GM19025 (cell line): ENCODE measurements at regions not wholly inside any gene's neighbourhood (a gene's known extent, or its start where the extent isn't known, plus 50 kb on each side); places are given as distances from the start of the nearest gene placed in this dataset.
"Not testable (repeated sequence)": the region's sequence is repeated elsewhere in the genome, so short reads cannot be mapped to it uniquely, and the experiment has no call there.

ENCODE experiments used
- ATAC-seq: cut with Tn5 transposase; IDR thresholded peaks from one replicate; pipeline ENCODE4 v1.9.1; 2021; ENCODE audit warnings: mild to moderate bottlenecking, low read depth, moderate library complexity; ENCODE audit not compliant: unreplicated experiment

DNA sequence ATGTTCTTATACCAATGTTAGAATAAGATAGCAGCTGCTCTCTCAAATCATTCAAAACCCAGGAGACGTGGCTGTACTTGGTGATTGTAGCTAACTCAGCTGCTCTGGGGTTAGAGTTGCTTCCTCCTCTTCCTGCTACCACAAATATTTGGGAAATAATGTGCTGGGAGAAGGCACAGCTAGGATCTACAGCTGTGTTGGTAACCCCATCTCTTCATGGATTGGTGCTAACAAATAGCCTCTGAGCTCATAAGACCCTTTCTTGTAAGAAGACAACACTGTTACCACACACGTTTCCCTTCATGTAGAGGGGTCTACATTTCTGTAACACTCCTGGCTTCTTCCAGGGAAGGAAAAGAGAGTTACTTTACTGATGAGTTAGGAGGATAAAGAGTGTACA, 911.0 kb upstream of the CITED2 start:
- no peak for ATAC-seq

DNA sequence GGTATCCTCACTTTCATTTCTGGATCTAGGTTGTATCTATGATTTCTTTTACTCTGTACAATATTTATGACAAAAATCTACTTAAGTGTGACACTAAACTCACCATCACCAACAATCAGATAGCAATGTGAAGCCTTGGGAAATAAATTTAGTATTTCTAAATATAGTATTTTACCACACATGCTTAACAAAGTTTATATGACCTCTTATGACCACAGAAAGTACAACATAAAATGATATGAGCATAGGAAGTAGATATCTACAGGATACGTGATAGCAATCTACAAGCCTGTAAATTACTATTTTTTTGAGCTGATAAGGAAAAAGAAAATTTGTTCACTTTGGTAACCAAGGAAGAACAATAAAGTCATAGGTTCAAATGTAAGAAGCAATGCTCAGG, 910.4 kb upstream of the CITED2 start:
- no peak for ATAC-seq

DNA sequence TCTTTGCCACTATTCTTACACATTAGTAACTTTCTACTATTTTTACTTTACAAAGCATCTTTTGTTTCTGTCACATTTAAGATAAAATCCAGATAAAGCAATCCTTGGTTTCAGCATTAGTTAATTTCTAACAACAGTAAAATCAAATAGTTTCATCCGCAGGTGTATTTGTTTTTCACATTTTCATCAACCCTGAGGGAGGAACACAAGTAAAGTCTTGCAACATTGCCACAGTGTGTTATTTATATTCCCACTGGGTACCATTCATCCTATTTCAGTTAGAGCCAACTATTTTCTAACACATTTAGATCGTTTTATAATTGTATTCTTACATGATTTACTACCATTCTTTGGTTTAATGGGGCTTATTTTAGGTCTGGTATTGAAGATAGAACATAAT, 908.7 kb upstream of the CITED2 start:
- no peak for ATAC-seq

DNA sequence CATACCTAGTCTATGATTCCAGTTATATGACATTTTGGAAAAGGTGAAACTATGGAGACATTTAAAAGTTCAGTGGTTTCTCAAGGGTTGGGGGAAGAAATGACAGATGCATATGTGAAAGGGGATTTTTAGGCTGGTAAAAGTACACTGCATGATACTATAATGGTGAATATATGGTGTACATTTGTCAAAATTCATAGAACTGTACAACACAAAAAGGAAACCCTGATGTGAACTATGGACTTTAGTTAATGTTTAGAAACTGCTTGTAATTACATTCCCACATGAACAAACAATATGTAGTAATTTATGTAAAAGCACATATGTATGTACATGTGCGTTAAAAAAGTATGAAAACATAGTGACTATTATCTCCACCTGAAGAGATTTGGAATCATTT, 907.3 kb upstream of the CITED2 start:
- ATAC-seq = no peak

DNA sequence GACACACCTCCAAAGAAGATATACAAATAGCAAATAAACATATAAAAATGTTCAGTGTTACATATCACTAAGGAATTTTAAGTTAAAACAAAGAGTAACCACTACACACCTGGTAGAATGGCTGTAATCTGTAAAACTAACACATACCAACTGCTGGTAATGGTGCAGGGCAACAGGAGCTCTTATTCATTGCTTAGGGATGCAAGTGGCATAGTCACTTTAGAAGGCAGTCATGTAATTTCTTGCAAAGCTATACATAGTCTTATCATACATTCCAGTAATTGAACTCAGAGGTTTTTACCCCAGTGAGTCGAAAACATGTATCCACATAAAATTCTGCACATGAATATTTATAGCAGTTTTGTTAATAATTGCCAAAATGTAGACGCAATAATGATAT, 906.8 kb upstream of the CITED2 start:
- no peak for ATAC-seq

DNA sequence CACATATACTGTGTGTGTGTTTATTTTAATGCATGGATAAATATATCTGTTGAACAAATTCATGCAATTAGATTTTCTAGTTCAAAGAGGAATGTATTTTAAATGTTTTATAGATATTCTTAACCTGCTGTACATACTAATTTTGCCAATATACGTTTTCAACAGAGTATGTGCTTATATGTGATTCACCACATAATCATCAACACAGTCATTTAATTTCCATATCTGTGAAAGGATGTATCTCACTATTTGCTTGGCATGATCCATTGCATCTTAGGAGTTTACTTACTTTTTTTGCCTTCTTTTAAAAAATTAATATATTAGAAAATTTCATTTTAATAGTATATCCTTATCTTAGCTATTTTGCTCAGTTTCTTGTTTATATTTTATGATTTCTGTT, 902.3 kb upstream of the CITED2 start:
- no peak for ATAC-seq

DNA sequence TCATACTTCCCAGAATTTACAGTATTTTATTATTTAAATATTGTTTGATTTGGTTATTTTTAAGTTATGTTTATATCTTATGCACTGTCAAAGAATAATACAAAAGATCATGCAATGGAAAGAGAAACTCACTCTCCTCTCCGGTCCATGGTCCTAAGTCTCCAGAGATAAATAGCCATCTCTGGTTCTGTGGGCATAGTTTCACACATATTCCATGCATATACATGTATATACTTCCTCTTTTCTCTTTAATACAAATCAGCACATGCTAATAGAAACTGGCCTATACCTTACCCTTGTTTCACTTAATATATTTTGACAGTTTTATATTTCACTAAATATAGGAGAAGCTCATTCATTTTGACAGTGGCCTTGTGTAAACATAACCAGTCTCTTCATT, 901.7 kb upstream of the CITED2 start:
- ATAC-seq = no peak

DNA sequence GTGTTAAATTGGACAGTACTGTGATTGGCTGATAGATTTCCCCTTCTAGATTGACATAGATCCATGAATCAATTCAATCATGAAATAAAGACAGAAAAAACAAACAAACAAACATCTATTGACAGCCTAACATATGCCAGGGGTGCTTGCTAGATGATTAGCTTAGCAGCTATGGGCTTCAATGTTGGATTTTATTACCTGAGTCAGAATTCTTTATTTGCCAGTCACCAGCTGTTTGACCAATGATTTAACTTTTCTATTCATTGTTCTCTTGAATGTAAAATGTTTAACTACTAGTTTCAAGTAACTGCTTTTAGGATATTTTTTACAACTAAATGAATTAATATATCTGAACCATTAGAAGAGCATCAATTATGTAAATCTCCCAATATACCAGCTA, 901.3 kb upstream of the CITED2 start:
- no peak for ATAC-seq

DNA sequence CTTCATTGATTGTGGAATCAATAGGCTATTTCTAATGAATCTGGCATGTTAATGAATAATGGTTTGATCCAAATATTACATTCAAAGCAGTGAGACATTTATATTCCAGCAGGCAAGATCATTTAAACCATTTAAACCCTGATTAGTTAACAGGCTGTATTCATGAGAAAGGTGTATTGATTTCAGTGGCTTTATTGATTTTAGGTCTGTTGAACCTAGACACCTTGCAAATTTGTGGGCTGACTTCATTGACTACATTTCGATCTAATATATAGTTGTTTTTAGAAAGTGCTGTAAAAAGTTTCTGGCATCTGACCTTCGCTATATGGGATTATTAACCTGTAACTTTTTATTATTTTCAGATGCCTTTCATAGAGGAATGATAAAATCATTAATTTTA, 900.1 kb upstream of the CITED2 start:
- no peak for ATAC-seq

DNA sequence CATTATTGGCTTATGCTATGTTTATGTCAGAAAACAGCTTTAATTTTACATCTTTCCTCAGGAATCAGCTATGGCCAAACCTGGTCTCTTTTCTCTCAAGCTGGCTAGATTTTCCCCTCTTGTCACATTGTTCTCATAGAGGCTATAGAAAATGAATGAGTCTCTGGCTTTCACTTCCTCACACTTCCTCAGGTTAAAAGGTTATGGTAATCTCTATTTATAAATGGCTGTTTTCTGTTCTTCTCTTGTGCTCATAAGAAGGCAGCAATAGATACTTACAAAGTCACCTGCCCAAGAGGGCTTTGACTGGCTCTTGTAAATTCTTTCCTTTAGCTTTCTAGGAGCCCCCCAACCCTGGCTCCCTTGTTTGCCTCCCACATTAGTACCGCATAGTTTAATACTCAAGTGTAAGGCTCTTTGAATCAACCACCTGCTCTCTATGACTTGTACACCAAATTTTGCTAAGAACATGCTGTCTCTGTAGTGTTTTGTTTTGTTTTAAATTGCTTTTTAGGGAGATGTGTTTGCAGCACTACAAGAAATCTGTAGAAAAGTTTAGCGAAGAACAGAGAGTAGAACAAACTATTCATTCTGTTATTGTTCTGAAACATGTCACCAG, 897.4 kb upstream of the CITED2 start:
- ATAC-seq = peak; percentile 91

DNA sequence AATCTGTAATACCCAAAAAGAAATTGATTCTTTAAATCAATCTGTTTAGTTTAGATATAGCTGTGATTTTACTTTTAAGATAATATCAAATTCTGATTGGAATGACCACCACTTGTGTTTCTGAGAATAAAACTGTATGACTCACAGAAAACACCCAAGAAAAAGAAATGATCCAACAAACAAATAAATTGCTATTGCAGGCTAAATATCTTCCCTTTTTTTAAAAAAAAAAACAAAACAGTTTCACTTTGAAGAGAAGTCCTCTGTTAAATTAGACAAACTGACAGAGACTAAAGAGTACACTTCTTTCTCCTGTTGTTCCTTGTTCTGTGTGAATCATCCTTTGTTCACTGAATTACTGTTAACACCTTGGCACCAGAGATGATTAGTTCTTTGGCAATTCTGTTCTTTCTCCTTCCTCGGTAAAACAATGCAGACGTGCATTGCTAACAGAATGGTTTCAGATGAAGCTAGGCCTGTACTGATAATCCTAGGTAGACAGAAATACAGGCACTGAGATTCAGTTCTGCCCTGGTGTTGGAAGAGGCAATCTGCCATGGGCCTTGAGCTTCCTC, 895.2 kb upstream of the CITED2 start:
- no peak for ATAC-seq

DNA sequence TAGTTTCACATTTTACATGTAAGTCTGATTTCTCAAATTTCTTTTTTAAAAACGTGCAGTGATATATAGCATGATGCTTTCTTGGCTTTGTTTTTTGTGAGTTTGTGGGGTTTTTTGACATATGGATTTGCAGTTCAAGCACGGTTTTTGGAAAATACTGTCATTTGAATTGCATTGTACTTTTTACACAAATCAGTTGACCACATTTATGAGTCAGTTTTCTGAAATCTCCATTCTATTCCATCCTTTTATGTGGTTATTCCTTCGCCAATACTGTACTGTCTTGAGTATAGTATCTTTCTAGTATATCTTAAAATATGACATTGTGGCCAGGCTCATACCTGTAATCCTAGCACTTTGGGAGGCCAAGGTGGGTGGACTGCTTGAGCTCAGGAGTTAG, 890.0 kb upstream of the CITED2 start:
- ATAC-seq = no peak

DNA sequence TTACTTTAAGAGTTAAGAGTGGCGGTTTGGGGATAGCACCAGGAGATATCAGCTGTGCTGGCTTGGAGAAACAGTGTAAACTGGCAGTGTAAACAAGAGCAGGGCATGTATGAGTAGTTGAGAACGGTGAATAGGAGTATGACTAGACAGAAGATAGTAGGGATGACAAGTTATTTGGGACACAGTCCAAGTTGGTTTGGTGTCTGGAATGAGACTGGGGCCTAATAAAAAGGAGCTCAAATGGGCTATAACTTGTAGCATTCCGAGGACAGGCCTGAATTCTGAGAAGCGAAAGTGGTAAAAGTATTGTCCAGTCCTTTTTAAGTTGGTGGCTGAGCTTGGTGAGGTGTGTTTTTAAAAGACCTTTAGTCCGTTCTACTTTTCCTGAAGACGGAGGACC, 883.9 kb upstream of the CITED2 start:
- not testable (repeated sequence) for ATAC-seq

DNA sequence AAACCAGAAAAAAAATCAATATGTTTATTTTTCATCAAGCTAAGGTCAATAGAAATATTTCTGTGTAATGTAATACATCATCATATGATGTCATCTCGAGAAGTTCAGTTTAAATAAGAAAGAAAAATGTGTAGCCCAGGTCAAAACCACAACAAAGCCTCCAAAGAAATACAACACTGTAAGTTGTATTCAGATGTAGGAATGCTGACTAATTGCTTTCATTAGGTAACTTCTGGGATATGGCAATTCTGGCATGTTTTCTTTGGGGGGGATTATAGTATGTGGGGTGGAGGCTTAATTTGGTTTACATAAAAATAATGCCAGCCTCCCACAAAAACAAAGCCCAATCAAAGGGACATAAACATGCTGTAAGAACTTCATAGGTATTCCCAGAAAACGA, 881.8 kb upstream of the CITED2 start:
- no peak for ATAC-seq

DNA sequence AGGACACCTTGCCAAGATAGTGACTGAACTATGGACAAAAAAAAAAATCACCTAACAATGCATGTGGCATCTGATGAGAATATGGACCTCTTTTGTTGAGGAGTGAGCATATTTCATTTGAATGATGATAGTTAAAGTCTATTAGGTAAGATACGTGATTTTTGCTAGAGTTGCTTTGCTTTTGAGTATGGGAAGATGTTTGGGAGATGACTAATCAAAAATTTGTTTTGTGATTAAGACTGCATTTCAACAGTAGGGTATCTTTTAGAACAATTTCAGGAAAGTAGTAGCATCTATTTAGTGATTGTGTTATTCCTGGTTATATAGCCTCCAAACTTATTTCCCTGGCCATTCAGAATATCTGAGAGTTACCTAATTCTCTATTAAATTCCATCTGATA, 878.6 kb upstream of the CITED2 start:
- no peak for ATAC-seq

DNA sequence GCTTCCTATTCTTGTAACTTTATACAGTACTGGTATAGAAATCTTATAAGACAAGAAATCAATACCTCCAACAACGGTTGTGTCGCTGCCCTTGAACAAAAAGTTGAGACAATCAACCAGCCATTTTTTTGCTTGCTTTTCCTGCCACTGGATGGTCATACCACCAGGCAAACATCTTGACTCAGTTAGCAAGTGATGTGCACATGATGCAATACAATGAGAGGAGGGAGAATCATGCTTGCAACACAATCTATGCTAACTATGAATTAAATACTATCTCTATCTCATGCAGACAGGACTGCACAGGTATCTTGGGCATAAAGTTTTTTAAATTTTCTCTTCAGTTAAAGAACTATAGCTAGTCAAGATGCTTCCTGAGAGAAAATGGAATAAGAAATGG, 877.7 kb upstream of the CITED2 start:
- ATAC-seq = no peak

DNA sequence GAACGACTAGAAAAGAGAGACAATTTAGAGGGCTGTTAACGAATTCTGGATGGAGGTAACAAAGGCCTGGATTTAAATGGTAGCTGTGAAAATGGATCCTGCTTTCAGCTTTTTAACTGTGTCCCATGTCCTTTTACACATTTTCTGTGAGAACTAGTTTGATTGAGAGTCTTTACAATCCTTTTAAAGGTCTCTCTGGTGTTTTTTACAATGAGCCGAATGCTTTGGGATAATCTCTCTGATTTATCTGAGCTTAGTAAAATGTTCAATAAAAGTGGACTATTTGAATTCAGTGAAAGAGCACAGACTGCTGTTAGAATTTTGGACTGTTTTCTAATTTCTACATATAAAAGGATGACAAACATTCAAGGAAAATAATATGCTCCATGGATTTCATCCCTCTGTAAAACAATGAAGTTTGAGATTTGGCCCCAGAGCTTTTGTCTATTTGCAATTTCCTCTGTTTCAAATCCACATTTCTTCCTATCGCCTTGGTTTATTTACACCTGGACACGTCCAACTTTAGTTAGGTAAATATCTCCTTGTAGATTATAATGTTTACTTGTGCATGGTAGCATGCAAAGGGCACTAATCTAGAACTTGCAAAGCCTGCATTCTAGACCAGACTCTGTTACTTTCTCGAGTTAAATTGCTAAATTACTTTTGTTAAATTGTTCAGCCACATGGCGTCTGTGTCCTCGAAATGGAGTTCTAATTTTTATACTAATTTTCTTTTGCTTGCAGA, 871.0 kb upstream of the CITED2 start:
- ATAC-seq = no peak

DNA sequence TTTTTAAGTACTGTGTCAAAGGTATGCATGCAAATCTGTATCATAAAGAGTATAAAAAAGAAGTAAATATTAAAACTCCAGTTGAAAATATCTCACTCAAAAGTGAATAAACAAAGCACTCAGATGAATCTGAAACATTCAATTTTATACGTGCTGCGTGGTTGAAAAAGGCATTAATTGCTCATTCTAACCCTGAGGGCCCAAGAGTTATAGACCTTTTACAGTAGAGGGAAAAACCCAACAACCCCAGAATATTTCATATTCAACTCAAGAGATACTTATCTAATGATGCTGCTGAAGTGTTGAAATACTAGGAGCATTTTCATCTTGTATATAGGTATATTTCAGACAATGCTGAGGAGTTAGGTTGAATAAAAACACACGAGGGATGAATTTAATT, 862.8 kb upstream of the CITED2 start:
- ATAC-seq = no peak

DNA sequence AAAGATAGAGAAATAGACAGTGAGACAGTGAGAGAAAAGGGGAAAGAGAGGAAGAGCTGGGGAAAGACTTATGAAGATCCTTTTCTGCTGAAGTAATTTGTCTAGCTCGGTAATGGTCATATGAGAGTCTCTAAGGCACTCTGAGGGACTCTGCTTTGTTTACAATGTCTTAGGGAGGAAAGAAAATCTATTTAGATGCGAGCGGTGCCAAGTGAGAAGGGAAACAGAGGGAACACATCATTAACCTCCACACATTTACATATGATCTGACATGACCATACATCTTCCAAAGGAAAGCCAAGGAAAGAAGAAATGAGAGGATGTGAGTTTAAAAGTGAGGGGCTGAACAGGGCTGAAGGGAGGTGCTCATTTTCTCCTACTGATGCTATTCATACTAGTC, 862.3 kb upstream of the CITED2 start:
- no peak for ATAC-seq

DNA sequence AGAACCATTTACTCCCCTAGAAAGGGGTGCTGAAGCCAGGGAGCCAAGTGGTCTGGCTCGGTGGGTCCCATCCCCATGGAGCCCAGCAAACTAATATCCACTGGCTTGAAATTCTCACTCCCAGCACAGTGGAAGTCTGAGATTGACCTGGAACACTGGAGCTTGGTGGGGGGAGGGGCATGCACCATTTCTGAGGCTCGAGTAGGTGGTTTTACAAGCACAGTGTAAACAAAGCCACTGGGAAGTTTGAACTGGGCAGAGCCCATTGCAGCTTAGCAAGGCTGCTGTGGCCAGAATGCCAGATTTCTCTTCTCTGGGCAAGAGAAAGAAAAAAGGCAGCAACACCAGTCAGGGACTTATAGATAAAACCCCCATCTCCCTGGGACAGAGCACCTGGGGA, 855.8 kb upstream of the CITED2 start:
- no peak for ATAC-seq

DNA sequence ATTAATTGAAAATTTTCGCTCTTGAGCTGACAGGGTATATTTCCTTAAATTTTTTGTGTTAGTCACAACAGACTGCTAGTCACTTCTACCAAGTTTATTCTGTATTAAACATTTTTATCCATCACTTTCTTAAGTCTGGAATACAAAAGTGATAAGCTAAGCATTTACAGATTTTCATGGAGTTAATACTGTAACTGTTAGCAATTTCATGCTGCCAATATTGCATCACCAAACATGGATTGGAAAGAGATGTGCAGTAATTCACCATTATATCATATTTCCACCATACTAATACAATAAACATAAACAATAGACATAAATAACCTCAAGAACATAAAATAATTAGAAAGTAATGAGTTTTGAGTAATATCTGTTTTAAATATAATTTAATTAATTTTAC, 854.0 kb upstream of the CITED2 start:
- no peak for ATAC-seq

DNA sequence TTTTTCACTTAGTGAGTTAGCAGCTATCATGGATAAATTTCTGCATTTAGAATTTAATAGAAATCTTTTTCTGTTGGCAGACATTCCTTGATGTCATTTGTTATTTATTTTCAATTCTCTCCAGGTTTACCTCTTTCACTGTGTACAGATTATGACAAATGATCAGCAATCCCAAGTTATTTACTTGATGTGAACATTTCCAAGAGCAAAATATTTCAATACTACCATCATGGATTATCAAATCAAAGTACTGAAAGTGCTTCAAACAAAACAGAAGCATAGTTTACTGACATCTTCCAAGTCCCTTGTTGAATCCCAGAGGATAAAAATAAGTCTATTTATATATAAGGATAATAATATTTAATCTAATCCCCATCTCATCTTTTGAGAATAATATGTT, 852.2 kb upstream of the CITED2 start:
- no peak for ATAC-seq
